Stimulated activated CD4-positive, alpha-beta T cell treated with anti-CD3 and anti-CD28 coated beads, Interleukin-2, amount 100 ng/mL, for 48 hours (primary cell): ENCODE measurements at regions not wholly inside any gene's neighbourhood (a gene's known extent, or its start where the extent isn't known, plus 50 kb on each side); places are given as distances from the start of the nearest gene placed in this dataset.
"Not testable (repeated sequence)": the region's sequence is repeated elsewhere in the genome, so short reads cannot be mapped to it uniquely, and the experiment has no call there.

Experiments used
- DNase-seq, 2 donors: peaks; one replicate each; pipeline ENCODE4 v3.0.0-alpha.2; 2020

DNA sequence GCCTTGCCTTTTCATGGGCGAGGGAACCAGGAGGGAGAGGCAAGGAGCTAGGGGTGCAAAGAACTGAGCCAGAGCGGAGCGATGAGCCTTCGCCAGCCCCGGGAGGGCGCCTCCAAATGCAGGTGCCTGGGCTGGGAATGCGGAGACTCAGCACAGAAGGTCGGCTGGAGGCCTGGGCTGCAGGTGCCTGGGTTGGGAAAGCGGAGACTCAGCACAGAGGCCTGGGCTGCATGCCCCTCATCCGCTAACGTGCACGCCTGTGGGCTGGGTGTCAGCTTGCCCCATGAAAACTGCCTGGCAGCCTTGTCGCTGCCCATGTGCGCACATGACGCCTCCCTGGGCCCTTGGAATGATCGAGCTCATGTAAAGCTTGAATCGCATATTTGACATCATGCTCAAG is 51.8 kb downstream of the POM121L12 start:
- DNase-seq = no peak

DNA sequence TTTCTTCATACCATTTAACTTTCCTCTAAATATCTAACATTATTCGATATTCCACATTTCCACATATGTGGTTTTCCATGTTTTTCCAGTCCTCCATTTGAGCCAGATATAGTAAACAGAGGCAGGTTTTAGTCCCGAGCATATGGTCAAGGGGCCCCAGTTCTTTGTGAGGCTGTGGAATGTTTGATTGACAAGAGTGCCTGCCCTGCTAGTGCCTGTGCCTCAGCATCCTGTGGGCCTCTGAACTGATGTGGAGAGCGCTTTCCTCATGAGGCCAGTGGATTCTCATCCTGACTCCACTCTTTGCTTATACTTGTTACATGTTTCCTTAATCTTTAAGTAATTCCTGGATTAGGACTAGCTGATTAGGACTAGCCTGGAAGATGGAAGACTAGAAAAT is 58.8 kb downstream of the POM121L12 start:
- DNase-seq = no peak

GRCh38 chr7:53094827-53095226 is 59.4 kb downstream of the POM121L12 start:
- DNase-seq = no peak

GRCh38 chr7:53095731-53096501 is 60.5 kb downstream of the POM121L12 start:
- no peak for DNase-seq

GRCh38 chr7:53100091-53100490 is 64.7 kb downstream of the POM121L12 start:
- no peak for DNase-seq

DNA sequence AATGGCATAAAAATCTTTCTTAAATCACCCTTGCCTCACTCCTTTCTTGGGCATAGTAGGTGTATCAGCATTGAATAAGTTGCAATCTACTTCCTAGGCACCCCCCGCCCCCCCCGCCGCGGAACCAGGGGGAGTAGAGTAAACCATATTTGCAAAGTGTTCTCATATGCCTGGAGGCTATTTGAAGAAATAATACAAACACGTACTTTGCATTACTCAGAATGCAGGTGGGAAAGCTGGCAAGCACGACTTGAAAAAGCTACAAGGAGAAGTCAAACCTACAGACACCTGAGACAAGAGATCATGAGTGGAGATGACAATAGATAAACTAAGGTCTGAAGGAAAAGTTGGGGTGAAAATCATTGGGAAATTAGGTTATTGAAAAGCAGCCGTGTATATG is 65.6 kb downstream of the POM121L12 start:
- DNase-seq = no peak

GRCh38 chr7:53110425-53110824 is 75.0 kb downstream of the POM121L12 start:
- no peak for DNase-seq

DNA sequence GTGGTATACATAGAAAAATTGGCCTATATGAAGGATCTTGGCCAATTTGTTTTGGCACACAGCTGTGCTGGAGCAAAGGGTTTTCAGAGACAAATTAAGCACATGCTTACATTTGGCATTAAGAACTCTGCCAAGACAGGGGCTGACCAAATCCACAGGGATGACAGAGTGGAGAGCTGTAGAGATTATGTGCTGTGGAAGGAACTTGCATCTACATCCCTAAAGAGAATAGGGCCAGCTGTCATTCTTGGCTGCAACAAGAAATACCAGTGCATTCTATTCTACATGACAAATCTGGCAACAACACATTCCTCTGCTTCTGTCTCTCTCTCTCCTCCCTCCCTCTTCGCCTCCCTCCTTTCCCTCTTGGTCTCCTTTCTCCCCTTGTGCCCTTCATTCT is 75.6 kb downstream of the POM121L12 start:
- DNase-seq = no peak

DNA sequence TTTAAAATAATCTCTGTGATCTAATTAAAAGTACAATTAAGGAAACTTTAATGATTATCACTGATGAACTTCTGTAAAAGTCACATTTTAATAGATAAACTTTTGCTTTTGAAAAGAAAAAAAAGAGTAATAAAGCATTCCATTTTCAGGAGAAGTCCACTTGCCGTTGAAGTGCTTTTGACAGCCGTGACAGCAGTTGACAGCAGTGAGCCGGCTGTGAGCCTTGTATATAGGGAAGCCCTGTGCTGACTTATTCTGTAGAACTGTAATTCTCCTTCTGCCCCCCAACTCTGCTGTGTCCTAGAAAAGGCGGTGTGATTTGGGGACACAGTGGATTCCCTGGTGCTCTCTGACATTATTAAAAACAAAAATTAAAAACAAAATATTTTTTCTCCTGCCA is 78.0 kb downstream of the POM121L12 start:
- DNase-seq = no peak

DNA sequence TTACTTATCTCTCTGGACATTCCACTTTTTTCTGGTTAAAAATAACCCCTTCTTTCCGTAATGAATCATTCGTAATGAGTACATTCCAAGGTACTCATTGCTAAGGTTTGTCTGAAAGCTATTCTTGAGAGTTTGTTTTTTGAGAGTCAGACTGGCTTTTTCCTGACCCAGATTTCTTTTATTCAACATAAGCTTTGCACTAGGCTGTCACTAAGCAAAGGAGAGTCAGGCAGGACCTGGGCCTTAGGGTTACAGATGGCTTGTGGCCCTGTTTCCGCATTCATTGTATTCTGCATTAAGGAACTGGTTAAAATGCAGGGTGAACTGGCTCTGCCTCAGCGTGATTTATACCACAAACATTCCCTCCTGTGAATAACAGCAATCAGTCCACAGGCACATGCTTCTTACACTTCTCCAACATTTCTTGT is 84.1 kb downstream of the POM121L12 start:
- DNase-seq = no peak

GRCh38 chr7:53121374-53121773 is 85.9 kb downstream of the POM121L12 start:
- no peak for DNase-seq

- DNase-seq = no peak
Measured at GRCh38 chr7:53131697-53132096, 96.3 kb downstream of the POM121L12 start.

DNA sequence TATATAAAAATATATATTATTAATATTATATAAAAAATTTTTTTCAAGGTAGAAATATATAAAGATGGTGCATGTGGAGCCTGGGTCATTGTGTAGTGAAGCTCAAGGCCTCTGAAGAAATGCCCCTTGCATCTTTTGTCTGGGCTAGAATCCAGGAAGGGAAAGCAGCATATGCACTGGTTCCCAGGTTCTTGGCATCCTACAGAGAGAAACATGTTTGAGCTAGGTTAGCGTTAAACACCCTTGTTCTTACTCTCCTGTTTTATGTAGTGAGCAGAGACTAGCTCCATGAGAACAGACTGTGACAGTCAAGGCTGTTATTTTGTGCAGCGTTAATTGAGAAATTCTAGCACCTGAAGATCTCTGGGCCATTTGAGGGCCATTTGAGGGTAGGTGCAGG is 116.1 kb downstream of the POM121L12 start:
- no peak for DNase-seq

GRCh38 chr7:53187184-53187583 is 151.8 kb downstream of the POM121L12 start:
- DNase-seq = not testable (repeated sequence)

DNA sequence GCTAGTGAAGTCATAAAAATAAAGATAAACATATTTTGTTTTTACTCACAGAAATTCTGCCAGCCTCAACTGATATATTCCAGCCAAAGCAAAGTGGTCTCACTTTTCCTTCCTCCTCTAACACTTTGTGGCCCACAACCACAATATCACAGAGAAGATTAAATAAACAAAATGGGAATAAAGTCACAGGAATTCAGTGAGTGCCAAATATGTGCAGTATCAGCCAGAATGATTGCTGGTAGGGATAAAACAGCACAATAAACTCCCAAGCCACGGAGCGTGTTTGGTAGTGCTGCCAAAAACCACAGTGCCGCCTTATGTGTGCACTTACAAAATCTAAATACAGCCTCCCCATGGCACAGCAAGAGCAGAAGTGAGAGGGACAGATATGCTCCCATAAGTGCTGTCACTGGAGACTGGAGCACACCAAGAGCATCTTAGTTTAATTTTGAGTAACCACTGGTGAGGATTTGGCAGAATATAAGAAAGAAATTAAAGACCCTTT is 155.8 kb downstream of the POM121L12 start:
- DNase-seq = no peak

- no peak for DNase-seq
Measured at GRCh38 chr7:53191836-53192443, 156.5 kb downstream of the POM121L12 start.

- DNase-seq = no peak
Measured at GRCh38 chr7:53205006-53205405, 169.6 kb downstream of the POM121L12 start.

DNA sequence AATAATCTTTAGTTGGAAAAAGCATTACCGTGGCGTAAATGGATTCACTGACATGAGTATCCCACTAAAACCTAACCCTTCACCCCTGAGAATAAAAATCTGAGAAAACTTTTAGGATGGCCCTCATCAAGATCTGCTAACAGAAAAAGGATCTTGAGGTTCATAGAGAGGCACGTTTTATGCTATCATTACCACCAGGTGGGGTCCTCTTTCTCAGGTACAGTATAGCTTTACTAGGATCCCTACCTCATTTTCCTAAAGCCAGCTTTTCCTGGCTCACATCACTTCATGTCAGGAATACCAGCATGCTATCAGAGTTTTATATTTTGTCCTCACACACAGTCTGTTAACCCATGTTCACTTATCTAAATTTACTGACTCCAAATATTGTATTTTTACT is 173.7 kb downstream of the POM121L12 start:
- DNase-seq = no peak

- no peak for DNase-seq
Measured at GRCh38 chr7:53214463-53214862, 179.0 kb downstream of the POM121L12 start.

DNA sequence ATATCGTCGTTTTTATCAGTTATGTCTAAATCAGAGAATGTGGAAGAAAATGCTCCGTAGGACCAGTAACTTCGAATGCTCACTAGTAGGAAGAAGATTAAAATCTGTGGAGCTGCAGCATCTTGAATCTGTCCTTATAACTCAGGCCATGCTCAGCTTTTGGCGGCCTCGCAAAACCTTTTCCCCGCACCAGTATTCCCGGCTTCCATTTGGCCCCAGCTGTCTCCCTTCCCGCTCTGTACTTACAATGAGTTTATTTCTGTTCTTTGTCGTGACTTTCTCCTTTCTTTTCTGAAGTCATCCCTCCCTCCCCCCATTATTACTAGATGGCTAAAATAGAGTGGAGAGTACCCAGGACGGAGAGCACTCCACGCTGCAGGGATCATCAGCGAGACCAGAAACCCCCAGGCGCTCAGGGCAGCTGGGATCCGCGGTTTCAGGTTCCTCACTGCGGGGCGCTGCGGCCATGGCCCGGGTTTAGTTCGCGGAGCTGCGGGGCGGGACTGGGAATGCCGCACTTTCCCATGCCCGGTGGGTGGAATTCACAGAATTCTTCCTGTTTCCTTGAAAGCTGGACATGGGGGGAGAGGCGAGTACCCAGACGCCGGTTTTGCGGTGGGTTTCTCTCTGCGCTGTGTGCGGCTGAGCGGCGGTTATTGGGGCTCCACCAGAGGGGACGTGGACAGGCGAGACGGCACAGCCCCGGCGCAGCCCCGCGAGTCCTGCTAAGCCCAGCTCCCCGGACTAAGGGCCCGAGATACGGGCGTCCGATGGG is 183.5 kb downstream of the POM121L12 start:
- DNase-seq = no peak

GRCh38 chr7:53229202-53229601 is 193.8 kb downstream of the POM121L12 start:
- no peak for DNase-seq

GRCh38 chr7:53237344-53237913 is 202.0 kb downstream of the POM121L12 start:
- no peak for DNase-seq

- DNase-seq = no peak
Measured at GRCh38 chr7:53238021-53238605, 202.7 kb downstream of the POM121L12 start.
